ENCODE measurements at regions not wholly inside any gene's neighbourhood (a gene's known extent, or its start where the extent isn't known, plus 50 kb on each side); places are given as distances from the start of the nearest gene placed in this dataset.

DNA sequence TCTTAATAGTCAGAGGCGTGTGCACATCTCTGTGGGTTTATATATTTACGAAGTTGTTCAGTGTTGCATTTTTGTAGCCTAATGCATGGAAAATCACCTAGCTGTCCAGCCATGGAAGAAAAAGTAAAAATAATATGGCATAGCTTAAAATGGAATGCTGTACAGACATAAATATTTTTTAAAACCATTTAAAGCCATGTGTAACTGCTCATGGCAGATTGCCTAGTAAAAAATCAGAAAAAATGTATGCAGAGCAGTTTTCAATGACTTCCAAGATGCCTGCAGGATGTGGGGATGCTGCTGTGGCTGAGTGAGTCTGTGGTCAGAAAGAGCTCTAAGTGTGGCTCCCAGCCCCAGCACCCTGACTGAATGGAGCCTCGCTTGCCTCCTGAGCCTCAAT lies 64.8 kb upstream of the ALKAL2 start:
- DNase-seq (ENCODE audit: extremely low spot score), result no peak
- ChIA-PET CTCF (no interaction called here), POLR2A (no interaction called here)
- TF ChIP-seq, protein P1, sequence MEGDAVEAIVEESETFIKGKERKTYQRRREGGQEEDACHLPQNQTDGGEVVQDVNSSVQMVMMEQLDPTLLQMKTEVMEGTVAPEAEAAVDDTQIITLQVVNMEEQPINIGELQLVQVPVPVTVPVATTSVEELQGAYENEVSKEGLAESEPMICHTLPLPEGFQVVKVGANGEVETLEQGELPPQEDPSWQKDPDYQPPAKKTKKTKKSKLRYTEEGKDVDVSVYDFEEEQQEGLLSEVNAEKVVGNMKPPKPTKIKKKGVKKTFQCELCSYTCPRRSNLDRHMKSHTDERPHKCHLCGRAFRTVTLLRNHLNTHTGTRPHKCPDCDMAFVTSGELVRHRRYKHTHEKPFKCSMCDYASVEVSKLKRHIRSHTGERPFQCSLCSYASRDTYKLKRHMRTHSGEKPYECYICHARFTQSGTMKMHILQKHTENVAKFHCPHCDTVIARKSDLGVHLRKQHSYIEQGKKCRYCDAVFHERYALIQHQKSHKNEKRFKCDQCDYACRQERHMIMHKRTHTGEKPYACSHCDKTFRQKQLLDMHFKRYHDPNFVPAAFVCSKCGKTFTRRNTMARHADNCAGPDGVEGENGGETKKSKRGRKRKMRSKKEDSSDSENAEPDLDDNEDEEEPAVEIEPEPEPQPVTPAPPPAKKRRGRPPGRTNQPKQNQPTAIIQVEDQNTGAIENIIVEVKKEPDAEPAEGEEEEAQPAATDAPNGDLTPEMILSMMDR (IDR thresholded peaks at IDR 0.05; ENCODE audit: control extremely low read depth, extremely low read depth, low read depth, missing control alignments), result no peak

- TF ChIP-seq, protein P1 (IDR thresholded peaks at IDR 0.05; ENCODE audit: control extremely low read depth, extremely low read depth, low read depth, missing control alignments), result no peak
- ChIA-PET POLR2A (no interaction called here), CTCF (interaction anchor here (1.2 kb wide), 1 partner anchor 20 kb away, joined by 3 read pairs; no protein-coding TSS in a partner anchor)
- DNase-seq (ENCODE audit: extremely low spot score), result no peak
Observed at GRCh38 chr2:349390-349789, 61.5 kb upstream of the ALKAL2 start.

GRCh38 chr2:348361-348916 lies 60.5 kb upstream of the ALKAL2 start:
- ChIA-PET CTCF (interaction anchor here (1.2 kb wide), 1 partner anchor 19 kb away, joined by 3 read pairs; no protein-coding TSS in a partner anchor), POLR2A (no interaction called here)
- no peak for DNase-seq (ENCODE audit: extremely low spot score)
- TF ChIP-seq, protein P1 (IDR thresholded peaks at IDR 0.05; ENCODE audit: control extremely low read depth, extremely low read depth, low read depth, missing control alignments), result no peak

- DNase-seq (ENCODE audit: extremely low spot score), result no peak
- CTCF ChIA-PET, result no interaction called here
- TF ChIP-seq, protein P1 (IDR thresholded peaks at IDR 0.05; ENCODE audit: control extremely low read depth, extremely low read depth, low read depth, missing control alignments), result no peak
- POLR2A ChIA-PET, result no interaction called here
Observed at GRCh38 chr2:344811-345210, 56.9 kb upstream of the ALKAL2 start.

- ChIA-PET CTCF (interaction anchor here (1.5 kb wide), 1 partner anchor 12 kb away, joined by 3 read pairs; no protein-coding TSS in a partner anchor), POLR2A (no interaction called here)
- DNase-seq (ENCODE audit: extremely low spot score), result no peak
- TF ChIP-seq, protein P1 (IDR thresholded peaks at IDR 0.05; ENCODE audit: control extremely low read depth, extremely low read depth, low read depth, missing control alignments), result no peak
Observed at GRCh38 chr2:343355-343754, 55.5 kb upstream of the ALKAL2 start.

- DNase-seq (ENCODE audit: extremely low spot score), result no peak
- ChIA-PET POLR2A (no interaction called here), CTCF (interaction anchor here (1.1 kb wide), 1 partner anchor 12 kb away, joined by 3 read pairs; no protein-coding TSS in a partner anchor)
- TF ChIP-seq, protein P1 (IDR thresholded peaks at IDR 0.05; ENCODE audit: control extremely low read depth, extremely low read depth, low read depth, missing control alignments), result no peak
Observed at GRCh38 chr2:341912-342311, 54.0 kb upstream of the ALKAL2 start.
